Fibroblast of skin of scalp (primary cell): ENCODE measurements at regions not wholly inside any gene's neighbourhood (a gene's known extent, or its start where the extent isn't known, plus 50 kb on each side); places are given as distances from the start of the nearest gene placed in this dataset.
"Not testable (repeated sequence)": the region's sequence is repeated elsewhere in the genome, so short reads cannot be mapped to it uniquely, and the experiment has no call there.

Experiments
- DNase-seq: peaks from one replicate; pipeline ENCODE4 v3.0.0-alpha.2; 2013

GRCh38 chr10:2315045-2315485 lies 577.7 kb upstream of the ADARB2 start:
- not testable (repeated sequence) for DNase-seq

- DNase-seq, result no peak
These were observed 568.8 kb upstream of the ADARB2 start for GRCh38 chr10:2306081-2306480.

GRCh38 chr10:2303169-2303568 lies 565.8 kb upstream of the ADARB2 start:
- DNase-seq, result no peak

- DNase-seq, result no peak
These were observed 563.9 kb upstream of the ADARB2 start for GRCh38 chr10:2301227-2301626.

GRCh38 chr10:2300231-2300630 lies 562.9 kb upstream of the ADARB2 start:
- no peak for DNase-seq

- no peak for DNase-seq
These were observed 559.0 kb upstream of the ADARB2 start for GRCh38 chr10:2296179-2296891.

GRCh38 chr10:2294739-2295138 lies 557.4 kb upstream of the ADARB2 start:
- no peak for DNase-seq

GRCh38 chr10:2284071-2284470 lies 546.7 kb upstream of the ADARB2 start:
- DNase-seq, result no peak

GRCh38 chr10:2282202-2282601 lies 544.9 kb upstream of the ADARB2 start:
- DNase-seq, result no peak

- no peak for DNase-seq
These were observed 543.5 kb upstream of the ADARB2 start for GRCh38 chr10:2280713-2281300.

- DNase-seq, result no peak
These were observed 542.4 kb upstream of the ADARB2 start for GRCh38 chr10:2279711-2280110.

- DNase-seq, result no peak
These were observed 541.0 kb upstream of the ADARB2 start for GRCh38 chr10:2278363-2278762.

- DNase-seq, result no peak
These were observed 526.2 kb upstream of the ADARB2 start for GRCh38 chr10:2263561-2263960.

GRCh38 chr10:2262878-2263277 lies 525.6 kb upstream of the ADARB2 start:
- no peak for DNase-seq

- no peak for DNase-seq
These were observed 525.0 kb upstream of the ADARB2 start for GRCh38 chr10:2262333-2262732.

GRCh38 chr10:2256241-2256640 lies 518.9 kb upstream of the ADARB2 start:
- DNase-seq, result no peak

- no peak for DNase-seq
These were observed 514.8 kb upstream of the ADARB2 start for GRCh38 chr10:2252096-2252495.

GRCh38 chr10:2251631-2252030 lies 514.3 kb upstream of the ADARB2 start:
- DNase-seq, result no peak

GRCh38 chr10:2246747-2247146 lies 509.4 kb upstream of the ADARB2 start:
- DNase-seq, result no peak

GRCh38 chr10:2245580-2245979 lies 508.3 kb upstream of the ADARB2 start:
- DNase-seq, result no peak

GRCh38 chr10:2244471-2244870 lies 507.1 kb upstream of the ADARB2 start:
- no peak for DNase-seq

GRCh38 chr10:2236876-2237275 lies 499.6 kb upstream of the ADARB2 start:
- DNase-seq, result no peak

GRCh38 chr10:2232479-2232878 lies 495.2 kb upstream of the ADARB2 start:
- DNase-seq, result no peak

- no peak for DNase-seq
These were observed 493.2 kb upstream of the ADARB2 start for GRCh38 chr10:2230478-2230877.
